NB4 (cell line): ENCODE measurements at regions not wholly inside any gene's neighbourhood (a gene's known extent, or its start where the extent isn't known, plus 50 kb on each side); places are given as distances from the start of the nearest gene placed in this dataset.

Experiments
- DNase-seq: peaks from one replicate; pipeline ENCODE4 v3.0.0; 2010; ENCODE audit warnings: low read depth
- H3K4me3 ChIP-seq: one replicate; pipeline ENCODE4 v1.5.1; 2011; ENCODE audit warnings: mild to moderate bottlenecking, low read depth, low read length, moderate library complexity
- CTCF ChIP-seq: IDR thresholded peaks from one replicate; pipeline ENCODE4 v1.5.1; 2012; ENCODE audit warnings: low read depth, low read length
- MAX ChIP-seq: IDR thresholded peaks from 2 replicates; pipeline ENCODE4 v1.6.1; 2011; ENCODE audit warnings: low read depth, low read length
- MYC ChIP-seq: IDR thresholded peaks from 2 replicates; pipeline ENCODE4 v1.6.1; 2011; ENCODE audit warnings: low read depth, low read length
- POLR2A ChIP-seq: IDR thresholded peaks from 2 replicates; pipeline ENCODE4 v1.6.1; 2011; ENCODE audit warnings: mild to moderate bottlenecking; ENCODE audit not compliant: insufficient read length; ENCODE audit errors: extremely low read depth

GRCh38 chr9:12351293-12352044 is 341.7 kb upstream of the TYRP1 start:
- no peak for DNase-seq
- H3K4me3 ChIP-seq: no peak overlapping the region
- TF ChIP-seq CTCF (no peak), MAX (no peak), MYC (no peak), POLR2A (no peak)

GRCh38 chr9:12352045-12352315 is 341.2 kb upstream of the TYRP1 start:
- no peak for TF ChIP-seq MYC
- TF ChIP-seq POLR2A: no peak
- no peak for TF ChIP-seq CTCF
- H3K4me3 ChIP-seq: no peak overlapping the region
- DNase-seq: no peak

DNA sequence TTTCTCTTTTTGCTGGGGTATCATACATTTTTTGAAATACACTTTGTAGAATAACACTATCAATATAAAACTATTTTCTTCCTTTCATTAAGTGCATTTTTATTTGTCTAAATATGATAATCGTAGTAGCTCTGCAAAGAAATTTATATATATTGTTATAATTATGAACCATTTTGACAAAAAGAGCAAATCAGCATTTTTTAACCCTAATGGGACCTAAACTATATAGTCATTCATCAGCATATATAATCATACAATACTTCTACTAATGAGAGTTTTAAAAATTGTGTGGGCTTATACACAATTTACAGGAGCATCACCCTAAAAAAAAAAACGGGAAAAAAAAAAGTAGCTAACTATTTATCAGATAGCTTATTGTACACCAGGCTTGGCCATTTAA is 329.7 kb upstream of the TYRP1 start:
- no peak for TF ChIP-seq MYC
- no peak for TF ChIP-seq MAX
- no peak for TF ChIP-seq POLR2A
- TF ChIP-seq CTCF: no peak
- no peak overlapping the region for H3K4me3 ChIP-seq
- no peak for DNase-seq

DNA sequence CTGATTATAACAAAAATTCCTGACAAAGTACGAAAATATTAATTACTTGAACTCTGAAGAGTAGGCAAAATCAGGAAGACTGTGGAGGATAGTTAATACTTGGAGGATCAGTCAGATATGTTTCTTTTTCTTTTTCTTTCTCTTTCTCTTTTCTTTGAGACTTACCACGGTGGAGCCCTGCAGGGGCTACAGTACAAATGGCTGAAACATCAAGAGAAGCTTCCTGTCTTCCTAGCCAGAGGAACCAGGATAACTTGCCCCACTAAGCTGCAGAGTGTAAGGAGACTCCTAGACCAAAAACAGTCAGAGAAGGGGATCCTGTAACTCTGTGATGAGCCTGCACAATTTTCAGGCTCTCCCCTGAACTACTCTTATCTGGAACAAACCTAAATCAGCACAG is 324.6 kb upstream of the TYRP1 start:
- H3K4me3 ChIP-seq: no peak overlapping the region
- no peak for DNase-seq
- TF ChIP-seq POLR2A: no peak
- TF ChIP-seq CTCF: no peak
- TF ChIP-seq MAX: no peak
- TF ChIP-seq MYC: no peak

GRCh38 chr9:12391839-12392509 is 301.2 kb upstream of the TYRP1 start:
- TF ChIP-seq MYC: no peak
- TF ChIP-seq CTCF: no peak
- TF ChIP-seq MAX: no peak
- TF ChIP-seq POLR2A: no peak
- DNase-seq: no peak
- H3K4me3 ChIP-seq: no peak overlapping the region
